ENCODE measurements at regions not wholly inside any gene's neighbourhood (a gene's known extent, or its start where the extent isn't known, plus 50 kb on each side); places are given as distances from the start of the nearest gene placed in this dataset.

- TF ChIP-seq POLR2A (IDR thresholded peaks at IDR 0.05; ENCODE audit: low read depth, low read length) (no peak), TAF1 (IDR thresholded peaks at IDR 0.05; ENCODE audit: low read depth, low read length) (no peak), POLR2AphosphoS5 (IDR thresholded peaks at IDR 0.05; ENCODE audit: low read depth, low read length) (no peak)
Measured at GRCh38 chr4:55027596-55027995, 97.8 kb downstream of the KDR start.
